ENCODE measurements at regions not wholly inside any gene's neighbourhood (a gene's known extent, or its start where the extent isn't known, plus 50 kb on each side); places are given as distances from the start of the nearest gene placed in this dataset.

DNA sequence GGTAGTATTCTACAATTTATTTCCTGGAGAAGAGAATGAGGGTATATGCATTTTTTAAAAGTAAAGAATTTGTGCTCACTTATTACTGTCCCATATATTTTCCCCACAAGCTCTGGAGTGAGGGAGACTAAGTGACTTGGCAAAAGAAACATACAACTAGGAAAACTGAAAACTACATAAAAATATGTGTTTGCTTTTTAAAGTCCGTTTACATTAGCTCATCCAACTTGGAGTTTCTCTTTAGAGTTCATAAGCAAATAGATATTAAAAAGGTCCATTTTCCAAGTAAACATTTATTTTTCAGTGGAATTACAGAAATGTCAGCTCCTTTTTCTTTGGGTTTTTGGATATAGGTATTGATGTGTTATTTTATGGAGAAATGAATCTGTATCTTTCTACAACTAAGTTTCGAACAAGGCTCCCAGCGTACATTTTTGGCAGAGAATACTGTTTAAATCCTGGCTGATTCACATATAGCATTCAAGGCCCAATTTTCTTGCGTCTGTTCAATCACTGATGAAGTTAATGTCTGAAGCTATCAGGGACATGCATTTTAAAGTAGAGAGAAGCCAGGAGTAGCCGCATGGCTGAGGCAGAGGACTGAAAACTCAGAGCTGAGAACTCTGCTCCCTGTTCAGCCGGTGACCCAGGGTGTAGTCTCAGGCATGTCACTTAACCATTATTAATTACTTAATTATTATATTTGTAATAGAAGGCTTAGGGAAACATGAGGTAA is 729.4 kb downstream of the EFNB2 start:
- TF ChIP-seq, protein P1, sequence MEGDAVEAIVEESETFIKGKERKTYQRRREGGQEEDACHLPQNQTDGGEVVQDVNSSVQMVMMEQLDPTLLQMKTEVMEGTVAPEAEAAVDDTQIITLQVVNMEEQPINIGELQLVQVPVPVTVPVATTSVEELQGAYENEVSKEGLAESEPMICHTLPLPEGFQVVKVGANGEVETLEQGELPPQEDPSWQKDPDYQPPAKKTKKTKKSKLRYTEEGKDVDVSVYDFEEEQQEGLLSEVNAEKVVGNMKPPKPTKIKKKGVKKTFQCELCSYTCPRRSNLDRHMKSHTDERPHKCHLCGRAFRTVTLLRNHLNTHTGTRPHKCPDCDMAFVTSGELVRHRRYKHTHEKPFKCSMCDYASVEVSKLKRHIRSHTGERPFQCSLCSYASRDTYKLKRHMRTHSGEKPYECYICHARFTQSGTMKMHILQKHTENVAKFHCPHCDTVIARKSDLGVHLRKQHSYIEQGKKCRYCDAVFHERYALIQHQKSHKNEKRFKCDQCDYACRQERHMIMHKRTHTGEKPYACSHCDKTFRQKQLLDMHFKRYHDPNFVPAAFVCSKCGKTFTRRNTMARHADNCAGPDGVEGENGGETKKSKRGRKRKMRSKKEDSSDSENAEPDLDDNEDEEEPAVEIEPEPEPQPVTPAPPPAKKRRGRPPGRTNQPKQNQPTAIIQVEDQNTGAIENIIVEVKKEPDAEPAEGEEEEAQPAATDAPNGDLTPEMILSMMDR (IDR thresholded peaks at IDR 0.05; ENCODE audit: low read length): no peak
- TF ChIP-seq EZH2 (IDR thresholded peaks at IDR 0.05; ENCODE audit: borderline replicate concordance, low read length): no peak
